NOMO-1 treated with DMSO at 0.1 percent for 48 hours (cell line): ENCODE measurements at regions not wholly inside any gene's neighbourhood (a gene's known extent, or its start where the extent isn't known, plus 50 kb on each side); places are given as distances from the start of the nearest gene placed in this dataset.
"Not testable (repeated sequence)": the region's sequence is repeated elsewhere in the genome, so short reads cannot be mapped to it uniquely, and the experiment has no call there.

Experiments
- DNase-seq: peaks from one replicate; lab custom pipeline; 2025; ENCODE audit not compliant: unreplicated experiment; lab: John Stamatoyannopoulos, UW

- DNase-seq: no peak
Observed at GRCh38 chr7:94303695-94304094, 91.0 kb upstream of the COL1A2 start.

GRCh38 chr7:94304878-94305277, 89.8 kb upstream of the COL1A2 start:
- DNase-seq: no peak

- DNase-seq: no peak
Observed at GRCh38 chr7:94305836-94306235, 88.9 kb upstream of the COL1A2 start.

- no peak for DNase-seq
Observed at GRCh38 chr7:94307399-94308048, 87.2 kb upstream of the COL1A2 start.

GRCh38 chr7:94311515-94311914, 83.2 kb upstream of the COL1A2 start:
- DNase-seq: no peak

GRCh38 chr7:94313926-94314325, 80.8 kb upstream of the COL1A2 start:
- DNase-seq: no peak

GRCh38 chr7:94314413-94315410, 80.0 kb upstream of the COL1A2 start:
- DNase-seq: no peak

GRCh38 chr7:94321138-94321537, 73.6 kb upstream of the COL1A2 start:
- not testable (repeated sequence) for DNase-seq

GRCh38 chr7:94323844-94324243, 70.9 kb upstream of the COL1A2 start:
- DNase-seq: no peak

GRCh38 chr7:94324380-94325121, 70.1 kb upstream of the COL1A2 start:
- DNase-seq: no peak

GRCh38 chr7:94325122-94325475, 69.6 kb upstream of the COL1A2 start:
- DNase-seq: no peak

- DNase-seq: no peak
Observed at GRCh38 chr7:94330269-94331020, 64.2 kb upstream of the COL1A2 start.

GRCh38 chr7:94332571-94332970, 62.1 kb upstream of the COL1A2 start:
- DNase-seq: no peak

- DNase-seq: no peak
Observed at GRCh38 chr7:94333810-94334209, 60.9 kb upstream of the COL1A2 start.

- no peak for DNase-seq
Observed at GRCh38 chr7:94335586-94335985, 59.1 kb upstream of the COL1A2 start.

GRCh38 chr7:94336009-94336408, 58.7 kb upstream of the COL1A2 start:
- DNase-seq: no peak

- DNase-seq: peak; percentile 37
Observed at GRCh38 chr7:94338921-94339371, 55.7 kb upstream of the COL1A2 start.

- no peak for DNase-seq
Observed at GRCh38 chr7:94344826-94345225, 49.9 kb upstream of the COL1A2 start.
